H1 (cell line): ENCODE measurements at regions not wholly inside any gene's neighbourhood (a gene's known extent, or its start where the extent isn't known, plus 50 kb on each side); places are given as distances from the start of the nearest gene placed in this dataset.

Experiments used
- CTCF ChIA-PET: fragments of 300-600 bp; sonication (Branson Sonifier 250); formaldehyde crosslinking; loops from one replicate; lab custom pipeline; 2021; ENCODE audit not compliant: partially characterized antibody; lab: Charles Lee
- POLR2A ChIA-PET: fragments of 300-600 bp; sonication (Branson Sonifier 250); formaldehyde crosslinking; loops from one replicate; lab custom pipeline; 2021; ENCODE audit warnings: inconsistent platforms; ENCODE audit not compliant: partially characterized antibody; lab: Charles Lee
- DNase-seq, 2 experiments: peaks; one replicate each; pipeline versions ENCODE4 v3.0.0 to v3.0.0-alpha.2; 2010 to 2022; ENCODE audit warnings: low spot score in 2 of 2, low read depth in 1 of 2, mixed read lengths in 1 of 2
- FAIRE-seq: peaks from 2 replicates; lab custom pipeline; 2011; peaks lifted over from hg19 to GRCh38; lab: Jason Lieb, UNC
- H2AFZ ChIP-seq: 2 replicates; pipeline ENCODE4 v1.8.1; 2012; ENCODE audit warnings: low read length, inconsistent platforms
- H2AK5ac ChIP-seq: 2 replicates; pipeline ENCODE4 v1.6.1; 2013; ENCODE audit warnings: low read depth, low read length
- H2BK120ac ChIP-seq: replicated peaks from 2 replicates; pipeline ENCODE3; 2013; ENCODE audit warnings: low read depth, low read length, inconsistent platforms
- H2BK12ac ChIP-seq: 2 replicates; pipeline ENCODE4 v1.6.1; 2013; ENCODE audit warnings: low read depth, low read length
- H2BK15ac ChIP-seq: 2 replicates; pipeline ENCODE4 v1.6.1; 2013; ENCODE audit warnings: low read length
- H2BK20ac ChIP-seq: 2 replicates; pipeline ENCODE4 v1.6.1; 2013; ENCODE audit warnings: low read length
- H2BK5ac ChIP-seq: 2 replicates; pipeline ENCODE4 v1.6.1; 2013; ENCODE audit warnings: low read depth, low read length
- H3K14ac ChIP-seq: 2 replicates; pipeline ENCODE4 v1.6.1; 2013; ENCODE audit warnings: inconsistent platforms; ENCODE audit not compliant: insufficient read length
- H3K18ac ChIP-seq: 2 replicates; pipeline ENCODE4 v1.6.1; 2013; ENCODE audit warnings: low read length; ENCODE audit errors: extremely low read depth
- H3K23ac ChIP-seq: 2 replicates; pipeline ENCODE4 v1.6.1; 2013; ENCODE audit warnings: inconsistent platforms; ENCODE audit not compliant: insufficient read length
- H3K23me2 ChIP-seq: 2 replicates; pipeline ENCODE4 v1.6.1; 2013; ENCODE audit warnings: low read depth, low read length
- H3K27ac ChIP-seq: 2 replicates; pipeline ENCODE4 v1.6.1; 2011; ENCODE audit warnings: low read depth, low read length, inconsistent platforms
- H3K27me3 ChIP-seq, 4 experiments: replicated peaks in 1 of 4; 1 replicate in 1 of 4; 2 replicates in 3 of 4; pipeline versions ENCODE4 v1.6.1 to v1.8.1; 2011 to 2013; ENCODE audit warnings: low read length in 3 of 4, mild to moderate bottlenecking in 3 of 4, inconsistent platforms in 2 of 4, mixed read lengths in 2 of 4, moderate library complexity in 1 of 4; ENCODE audit not compliant: control insufficient read depth in 3 of 4, insufficient read depth in 3 of 4; ENCODE audit errors: extremely low read depth in 1 of 4
- H3K36me3 ChIP-seq, 4 experiments: 2 replicates each; pipeline versions ENCODE4 v1.6.1 to v1.8.1; 2011 to 2013; ENCODE audit warnings: mild to moderate bottlenecking in 4 of 4, low read length in 3 of 4, moderate library complexity in 2 of 4, control low read depth in 1 of 4, inconsistent platforms in 1 of 4; ENCODE audit not compliant: insufficient read depth in 4 of 4, control insufficient read depth in 2 of 4
- H3K4ac ChIP-seq: replicated peaks from 2 replicates; pipeline ENCODE3; 2013; ENCODE audit warnings: low read length, low read depth, mixed read lengths, inconsistent platforms; ENCODE audit not compliant: insufficient read length
- H3K4me1 ChIP-seq, 4 experiments: replicated peaks in 1 of 4; 1 replicate in 1 of 4; 2 replicates in 3 of 4; pipeline versions ENCODE4 v1.6.1 to v1.8.1; 2011 to 2013; ENCODE audit warnings: low read length in 3 of 4, inconsistent platforms in 2 of 4, mixed read lengths in 1 of 4; ENCODE audit not compliant: insufficient read depth in 4 of 4, control insufficient read depth in 3 of 4
- H3K4me2 ChIP-seq, 2 experiments: 2 replicates each; pipeline versions ENCODE4 v1.6.1 to v1.8.1; 2011 to 2013; ENCODE audit warnings: low read depth in 2 of 2, low read length in 2 of 2, control low read depth in 1 of 2, inconsistent platforms in 1 of 2, mild to moderate bottlenecking in 1 of 2; ENCODE audit not compliant: insufficient read depth in 1 of 2
- H3K4me3 ChIP-seq, 4 experiments: fragments of 200-600, 300-600 bp in 1 of 4; sonication (generic), shearing (Covaris generic), sonication (Bioruptor Twin) in 1 of 4; 2 replicates each; pipeline versions ENCODE4 v1.5.1 to v1.8.1; 2011 to 2016; ENCODE audit warnings: low read length in 4 of 4, low read depth in 3 of 4, control low read depth in 2 of 4, inconsistent platforms in 2 of 4, mild to moderate bottlenecking in 2 of 4, mixed read lengths in 1 of 4, moderate library complexity in 1 of 4; ENCODE audit not compliant: insufficient read depth in 2 of 4; ENCODE audit errors: extremely low read depth in 1 of 4
- H3K56ac ChIP-seq: replicated peaks from 2 replicates; pipeline ENCODE3; 2013; ENCODE audit warnings: low read depth, mild to moderate bottlenecking, mixed read lengths, low read length, inconsistent platforms; ENCODE audit not compliant: insufficient read length
- H3K79me1 ChIP-seq: 2 replicates; pipeline ENCODE4 v1.6.1; 2013; ENCODE audit warnings: low read depth, low read length, control low read depth
- H3K79me2 ChIP-seq, 2 experiments: 2 replicates each; pipeline versions ENCODE4 v1.6.1 to v1.8.1; 2012 to 2013; ENCODE audit warnings: low read length in 2 of 2, mild to moderate bottlenecking in 2 of 2, inconsistent platforms in 1 of 2; ENCODE audit not compliant: insufficient read depth in 2 of 2, control insufficient read depth in 1 of 2
- H3K9ac ChIP-seq, 4 experiments: replicated peaks in 1 of 4; 1 replicate in 1 of 4; 2 replicates in 3 of 4; pipeline versions ENCODE4 v1.6.1 to v1.8.1; 2011 to 2013; ENCODE audit warnings: low read depth in 3 of 4, low read length in 3 of 4, control low read depth in 2 of 4, mild to moderate bottlenecking in 2 of 4, moderate library complexity in 2 of 4, inconsistent platforms in 1 of 4; ENCODE audit errors: extremely low read depth in 1 of 4
- H3K9me3 ChIP-seq, 2 experiments: 2 replicates each; pipeline versions ENCODE4 v1.6.1 to v1.8.1; 2012 to 2013; ENCODE audit warnings: mild to moderate bottlenecking in 2 of 2, moderate library complexity in 2 of 2, control low read depth in 1 of 2, inconsistent platforms in 1 of 2, low read depth in 1 of 2, low read length in 1 of 2, mixed read lengths in 1 of 2; ENCODE audit not compliant: insufficient read depth in 2 of 2
- H4K20me1 ChIP-seq, 2 experiments: replicated peaks in 1 of 2; 2 replicates each; pipeline versions ENCODE3 to v1.8.1; 2011 to 2013; ENCODE audit warnings: inconsistent platforms in 2 of 2, low read length in 2 of 2, mild to moderate bottlenecking in 1 of 2; ENCODE audit not compliant: insufficient read depth in 2 of 2, control insufficient read depth in 1 of 2
- H4K5ac ChIP-seq: 2 replicates; pipeline ENCODE4 v1.6.1; 2013; ENCODE audit warnings: low read length, low read depth, mixed read lengths, inconsistent platforms; ENCODE audit not compliant: insufficient read length
- H4K8ac ChIP-seq: 2 replicates; pipeline ENCODE4 v1.8.0; 2013; ENCODE audit warnings: mild to moderate bottlenecking, moderate library complexity, low read length, inconsistent platforms; ENCODE audit not compliant: insufficient read depth; ENCODE audit errors: extremely low read depth
- H4K91ac ChIP-seq: replicated peaks from 2 replicates; pipeline ENCODE3; 2013; ENCODE audit warnings: low read length, mixed read lengths, inconsistent platforms; ENCODE audit not compliant: insufficient read length
- ATF2 ChIP-seq: IDR thresholded peaks from 2 replicates; pipeline ENCODE4 v1.6.1; 2012; ENCODE audit warnings: low read length, inconsistent platforms
- CBX5 ChIP-seq: fragments of 300-800, 300-1000 bp; sonication (generic); IDR thresholded peaks from 2 replicates; pipeline ENCODE4 v1.7.1; 2016; ENCODE audit warnings: antibody characterized with exemption, low read length, low read depth
- CBX8 ChIP-seq: fragments of 300-800, 300-1000 bp; sonication (generic); IDR thresholded peaks from 2 replicates; pipeline ENCODE4 v1.7.1; 2016; ENCODE audit warnings: low read depth, low read length, borderline replicate concordance
- CTCF ChIP-seq, 3 experiments: IDR thresholded peaks; 1 replicate in 2 of 3; 2 replicates in 1 of 3; pipeline versions ENCODE4 v1.5.1 to v1.6.1; 2011; ENCODE audit warnings: low read length in 3 of 3, mild to moderate bottlenecking in 3 of 3, inconsistent platforms in 2 of 3, low read depth in 1 of 3, moderate library complexity in 1 of 3; ENCODE audit not compliant: insufficient read depth in 1 of 3; ENCODE audit errors: control extremely low read depth in 1 of 3
- KDM1A ChIP-seq: fragments of 200-600, 300-600 bp; sonication (generic); IDR thresholded peaks from 2 replicates; pipeline ENCODE4 v1.7.1; 2016; ENCODE audit warnings: mild to moderate bottlenecking, low read length, borderline replicate concordance
- KDM4A ChIP-seq: IDR thresholded peaks from one replicate; pipeline ENCODE4 v1.7.1; 2012; ENCODE audit warnings: low read depth, mild to moderate bottlenecking, moderate library complexity, low read length, inconsistent platforms; ENCODE audit not compliant: severe bottlenecking
- NANOG ChIP-seq: IDR thresholded peaks from 2 replicates; pipeline ENCODE4 v1.6.1; 2011; ENCODE audit warnings: low read length, low read depth, mild to moderate bottlenecking, inconsistent platforms; ENCODE audit not compliant: insufficient read depth, poor library complexity, severe bottlenecking
- POLR2A ChIP-seq, 2 experiments: IDR thresholded peaks; 1 replicate in 1 of 2; 2 replicates in 1 of 2; pipeline ENCODE4 v1.6.1; 2011; ENCODE audit warnings: low read depth in 2 of 2, low read length in 2 of 2, mild to moderate bottlenecking in 2 of 2; ENCODE audit errors: control extremely low read depth in 1 of 2
- SIX5 ChIP-seq: IDR thresholded peaks from 2 replicates; pipeline ENCODE4 v1.6.1; 2011; ENCODE audit warnings: mild to moderate bottlenecking, low read depth, low read length
- SP4 ChIP-seq: IDR thresholded peaks from 2 replicates; pipeline ENCODE4 v1.6.1; 2012; ENCODE audit warnings: low read length, inconsistent platforms
- SRF ChIP-seq: IDR thresholded peaks from 2 replicates; pipeline ENCODE4 v1.6.1; 2011; ENCODE audit warnings: mild to moderate bottlenecking, low read depth, low read length, moderate library complexity
- WGBS, 2 experiments: shearing (Covaris generic) in 1 of 2; methylation state at CpG; one replicate each; pipeline versions ENCODE4 v1.1.6 to v1.1.7; 2013 to 2015; ENCODE audit warnings: low lambda C conversion rate in 2 of 2, mixed read lengths in 2 of 2, inconsistent platforms in 1 of 2, low coverage in 1 of 2, missing lambda C conversion rate in 1 of 2; ENCODE audit not compliant: insufficient replicate concordance in 2 of 2, insufficient coverage in 1 of 2, insufficient read length in 1 of 2; ENCODE audit errors: extremely low coverage in 1 of 2, missing lambda C conversion rate in 1 of 2; 5-methylcytosine and 5-hydroxymethylcytosine counted together

- ChIA-PET POLR2A (no interaction called here), CTCF (interaction anchor here (1.1 kb wide), 1 partner anchor 24 kb away, joined by 3 read pairs; no protein-coding TSS in a partner anchor)
- 95% methylated on average over 1 of the region's 1 CpG; no CpG with 5 or more reads in 1 of the 2 experiments for WGBS, 2 experiments
- no peak overlapping the region for H2AK5ac ChIP-seq
- no peak overlapping the region for H2BK120ac ChIP-seq
- no peak overlapping the region for H2BK20ac ChIP-seq
- no peak overlapping the region for H3K9ac ChIP-seq
- no peak overlapping the region for H3K56ac ChIP-seq
- H3K18ac ChIP-seq, result no peak overlapping the region
- no peak overlapping the region for H3K23ac ChIP-seq
- H4K91ac ChIP-seq, result no peak overlapping the region
- H3K27ac ChIP-seq, result no peak overlapping the region
- H3K27me3 ChIP-seq, result no peaks in the 10 kb centered on the region
- H3K4ac ChIP-seq, result no peak overlapping the region
- no peaks in the 10 kb centered on the region for H3K9me3 ChIP-seq
- DNase-seq (no peak), FAIRE-seq (no peak)
- no peaks in the 10 kb centered on the region for H3K79me2 ChIP-seq
- no peak overlapping the region for H2BK12ac ChIP-seq
- peaks cover 0 to 5% (median 0%) of the 10 kb centered on the region in 4 experiments; a peak in 2 of 7 replicates for H3K4me1 ChIP-seq
- no peaks in the 10 kb centered on the region for H3K23me2 ChIP-seq
- H2BK15ac ChIP-seq, result no peak overlapping the region
- H3K14ac ChIP-seq, result no peak overlapping the region
- no peak overlapping the region for H3K4me3 ChIP-seq
- no peak overlapping the region for H2AFZ ChIP-seq
- H4K20me1 ChIP-seq, result no peaks in the 10 kb centered on the region
- H3K36me3 ChIP-seq, result no peaks in the 10 kb centered on the region
- H2BK5ac ChIP-seq, result no peak overlapping the region
- no peak overlapping the region for H4K5ac ChIP-seq
- no peaks in the 10 kb centered on the region for H3K79me1 ChIP-seq
- no peak overlapping the region for H3K4me2 ChIP-seq
- H4K8ac ChIP-seq, result no peak overlapping the region
- TF ChIP-seq CBX8, result no peak
- TF ChIP-seq SRF, result no peak
- no peak for TF ChIP-seq CBX5
- no peak for TF ChIP-seq NANOG
- no peak for TF ChIP-seq ATF2
- TF ChIP-seq KDM4A, result no peak
- no peak for TF ChIP-seq POLR2A (IDR thresholded peaks at IDR 0.05; ENCODE audit: control extremely low read depth in 1 of 2, low read depth in 2 of 2, low read length in 2 of 2)
- no peak for TF ChIP-seq CTCF (IDR thresholded peaks at IDR 0.05; ENCODE audit: control extremely low read depth in 1 of 3, insufficient read depth in 1 of 3, low read depth in 1 of 3, low read length in 3 of 3)
- no peak for TF ChIP-seq SIX5
- no peak for TF ChIP-seq KDM1A
- no peak for TF ChIP-seq SP4
These were observed 533.9 kb upstream of the NXPH2 start for GRCh38 chr2:139314059-139314458.
